GM21529 (cell line): ENCODE measurements at regions not wholly inside any gene's neighbourhood (a gene's known extent, or its start where the extent isn't known, plus 50 kb on each side); places are given as distances from the start of the nearest gene placed in this dataset.
"Not testable (repeated sequence)": the region's sequence is repeated elsewhere in the genome, so short reads cannot be mapped to it uniquely, and the experiment has no call there.

Experiments
- ATAC-seq: cut with Tn5 transposase; IDR thresholded peaks from one replicate; pipeline ENCODE4 v1.9.1; 2021; ENCODE audit not compliant: unreplicated experiment

DNA sequence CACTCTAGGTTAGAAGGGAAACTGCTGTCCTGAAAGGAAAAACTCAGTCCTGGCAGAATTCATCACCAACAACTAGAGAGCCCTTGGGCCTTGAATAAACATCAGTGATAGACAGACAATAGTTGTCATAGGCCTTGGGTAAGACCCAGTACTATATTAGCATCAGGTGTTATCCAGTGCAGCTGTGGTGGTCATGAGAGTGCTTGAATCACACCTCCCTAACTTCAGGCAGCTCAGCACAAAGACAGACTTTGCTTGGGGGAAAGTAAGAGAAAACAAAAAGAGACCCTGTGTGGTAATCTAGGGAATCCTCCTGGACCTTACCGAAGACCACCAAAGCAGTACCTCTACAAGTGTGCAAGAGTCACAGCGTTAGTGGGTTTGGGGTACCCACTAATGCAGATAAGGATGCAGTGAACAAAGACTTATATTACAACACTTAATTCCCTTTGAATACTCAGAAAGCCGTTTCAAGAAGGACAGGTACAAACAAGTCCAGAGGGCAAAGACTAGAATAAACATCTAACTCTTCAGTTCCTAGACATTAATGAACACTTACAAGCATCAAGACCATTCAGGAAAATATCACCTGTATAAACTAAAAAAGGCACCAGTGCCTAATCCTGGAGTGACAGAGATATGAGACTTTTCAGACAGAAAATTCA, 332.3 kb upstream of the EPHA3 start:
- no peak for ATAC-seq

DNA sequence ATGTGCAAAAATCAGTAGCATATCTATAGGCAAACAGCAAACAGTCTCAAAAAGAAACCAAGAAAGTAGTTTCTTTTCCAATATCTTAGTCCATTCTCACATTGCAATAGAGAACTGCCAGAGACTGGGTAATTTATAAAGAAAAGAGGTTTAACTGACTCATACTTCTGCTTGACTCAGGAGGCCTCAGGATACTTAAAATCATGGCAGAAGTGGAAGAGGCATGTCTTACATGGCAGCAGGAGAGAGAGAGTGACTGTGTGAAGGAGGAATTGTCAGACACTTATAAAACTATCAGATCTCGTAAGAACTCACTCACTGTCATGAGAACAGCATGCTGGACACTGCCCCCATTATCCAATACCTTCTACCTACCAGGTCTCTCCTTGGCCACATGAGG, 327.9 kb upstream of the EPHA3 start:
- ATAC-seq = no peak

DNA sequence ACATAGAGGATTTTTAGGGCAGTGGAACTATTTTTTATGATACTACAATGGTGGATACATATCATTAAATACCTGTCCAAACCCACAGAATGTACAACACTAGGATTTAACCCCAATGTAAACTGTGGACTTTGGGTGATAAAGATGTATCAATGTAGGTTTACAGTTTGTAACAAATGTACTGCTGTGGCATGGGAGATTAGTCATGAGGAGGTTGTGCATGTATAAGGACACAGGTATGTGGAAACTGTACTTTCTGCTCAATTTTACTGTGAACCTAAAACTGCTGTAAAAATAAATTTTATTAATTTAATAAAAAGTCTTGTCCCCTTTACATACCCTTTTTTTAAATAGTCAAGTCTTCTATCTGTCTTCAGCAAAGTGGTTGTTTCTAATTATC, 322.5 kb upstream of the EPHA3 start:
- ATAC-seq = no peak

DNA sequence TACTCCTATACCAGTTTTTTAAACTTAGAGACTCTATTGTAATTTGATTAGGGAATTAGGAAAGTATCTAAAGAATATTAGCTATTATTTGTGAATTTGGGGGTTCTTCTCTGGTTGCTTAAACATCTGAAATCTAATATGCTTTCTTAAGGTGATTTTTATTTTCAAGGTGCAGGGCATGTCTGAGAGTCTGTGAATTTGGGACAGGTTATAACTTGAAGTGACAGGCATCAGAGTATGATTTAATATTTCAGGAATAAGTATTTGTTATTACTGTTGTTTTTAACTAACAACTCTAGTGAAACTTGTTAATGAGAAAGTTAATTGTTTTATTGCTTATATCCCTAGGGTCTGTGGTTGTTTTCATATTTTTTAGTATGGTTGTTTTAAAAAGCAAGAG, 321.6 kb upstream of the EPHA3 start:
- ATAC-seq = no peak

DNA sequence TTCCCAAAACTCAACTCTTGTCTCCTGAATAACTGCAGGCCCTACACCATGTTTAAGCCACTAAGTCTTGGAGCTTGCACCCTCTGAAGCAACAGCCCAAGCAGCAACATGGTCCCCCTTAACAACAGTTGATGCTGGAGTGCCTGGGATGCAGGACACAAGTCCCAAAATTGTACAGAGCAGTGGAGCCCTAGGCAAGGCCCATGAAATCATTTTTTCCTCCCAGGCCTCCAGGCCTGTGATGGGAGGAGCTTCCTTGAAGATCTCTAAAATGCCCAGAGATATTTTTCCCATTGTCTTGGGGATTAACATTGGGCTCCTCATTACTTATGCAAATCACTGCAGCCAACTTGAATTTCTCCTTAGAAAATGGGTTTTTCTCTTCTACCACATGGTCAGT, 311.9 kb upstream of the EPHA3 start:
- ATAC-seq = no peak

DNA sequence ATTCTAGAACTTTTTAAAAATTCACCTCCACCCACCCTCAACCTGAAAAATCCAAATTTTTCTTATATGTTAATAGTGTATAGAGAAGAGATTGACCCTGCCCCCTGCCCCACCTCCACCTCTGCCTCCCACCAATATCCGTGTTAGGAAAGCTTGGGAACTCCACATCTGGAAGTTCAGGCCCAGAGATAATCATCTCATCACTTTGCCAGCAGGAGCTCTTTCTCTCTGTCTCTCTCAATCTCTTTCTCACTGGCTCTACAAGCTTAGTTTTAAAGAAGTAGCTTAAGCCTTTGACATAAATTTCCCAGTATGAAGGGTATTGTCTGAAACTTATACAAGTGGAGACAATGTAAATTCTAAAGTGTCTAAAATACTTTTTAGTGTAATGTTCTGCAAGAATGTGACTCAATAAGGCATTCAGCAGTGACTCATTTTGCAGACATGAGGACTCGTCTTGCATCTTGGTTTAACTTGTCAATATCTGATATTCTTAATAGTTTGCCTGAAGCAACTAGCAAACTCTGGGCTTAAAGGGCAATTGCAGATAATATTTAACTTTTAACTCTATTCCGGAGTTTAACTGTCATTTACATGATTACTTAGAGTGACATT, 299.8 kb upstream of the EPHA3 start:
- ATAC-seq = no peak

DNA sequence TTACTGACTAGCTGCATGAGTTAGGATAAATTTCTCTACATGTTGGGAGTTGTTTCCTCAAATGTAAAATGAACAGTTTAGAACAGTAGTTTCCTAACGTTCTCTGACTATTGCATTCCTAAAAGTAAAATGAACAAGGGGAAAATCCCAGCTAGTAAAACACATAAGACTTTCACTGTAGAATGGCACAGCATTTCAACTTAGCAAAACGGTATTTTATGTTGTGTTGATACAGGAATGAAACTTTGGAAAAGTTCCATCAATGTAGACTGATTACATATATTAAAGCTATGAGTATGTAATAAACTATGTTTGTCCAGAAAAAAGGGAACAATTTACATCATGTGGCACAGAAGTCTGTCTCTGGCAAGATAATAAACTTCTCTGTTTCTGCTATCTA, 297.4 kb upstream of the EPHA3 start:
- no peak for ATAC-seq

DNA sequence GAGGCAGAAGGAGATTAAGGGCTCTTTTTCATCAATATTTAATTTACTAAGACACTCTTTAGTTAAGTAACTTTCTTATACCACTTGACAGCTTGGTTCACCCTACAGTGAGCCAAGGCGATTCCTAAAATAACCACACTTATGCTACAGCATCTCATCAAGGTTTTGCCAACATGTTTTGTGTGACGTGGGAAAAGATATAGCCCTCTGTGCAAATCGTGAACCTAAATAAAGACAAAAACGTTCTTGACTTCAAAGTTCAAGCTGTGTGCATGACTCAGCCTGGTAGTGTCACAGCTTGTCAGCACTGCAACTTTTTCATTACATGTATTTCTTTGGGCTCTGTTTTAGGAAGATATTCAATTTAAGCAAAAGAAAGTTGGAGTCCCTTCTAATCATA, 297.0 kb upstream of the EPHA3 start:
- no peak for ATAC-seq

DNA sequence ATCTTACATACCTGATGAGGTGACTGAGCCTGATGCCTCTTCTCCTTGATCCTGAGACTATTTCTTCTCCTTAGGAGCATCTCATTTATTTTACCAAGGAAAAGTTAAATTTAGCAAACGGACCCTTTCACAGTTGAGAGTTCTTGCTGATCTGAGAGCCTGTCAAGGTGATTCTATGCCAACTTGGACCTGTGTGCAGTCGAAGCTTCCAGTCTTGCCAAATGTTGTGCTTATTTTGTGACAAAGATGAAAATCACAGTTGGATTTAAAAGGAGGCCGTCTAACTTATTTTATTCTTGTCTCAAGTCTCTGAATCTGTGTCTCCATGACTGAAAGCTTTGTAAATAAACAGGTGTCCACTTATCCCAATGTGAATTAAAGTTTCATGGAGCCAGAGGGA, 296.3 kb upstream of the EPHA3 start:
- ATAC-seq = no peak

DNA sequence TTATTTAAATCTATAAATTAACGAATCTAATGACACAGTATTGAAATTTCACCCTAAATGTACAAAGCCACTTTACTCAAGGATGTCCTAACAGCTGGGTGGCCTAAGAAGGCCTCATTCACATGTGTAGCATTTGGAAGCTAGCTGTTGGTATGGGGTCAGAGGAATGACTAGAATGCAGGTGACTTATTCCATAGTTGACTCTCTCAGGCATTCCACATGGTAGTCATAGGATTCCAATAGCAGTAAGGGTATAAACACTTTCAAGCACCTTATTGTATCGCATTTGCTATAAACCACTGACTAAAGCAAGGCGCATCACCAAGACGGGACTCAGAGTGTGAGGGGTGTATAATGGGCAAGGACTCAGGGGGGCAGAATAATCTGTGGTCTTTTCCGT, 294.8 kb upstream of the EPHA3 start:
- ATAC-seq = no peak

DNA sequence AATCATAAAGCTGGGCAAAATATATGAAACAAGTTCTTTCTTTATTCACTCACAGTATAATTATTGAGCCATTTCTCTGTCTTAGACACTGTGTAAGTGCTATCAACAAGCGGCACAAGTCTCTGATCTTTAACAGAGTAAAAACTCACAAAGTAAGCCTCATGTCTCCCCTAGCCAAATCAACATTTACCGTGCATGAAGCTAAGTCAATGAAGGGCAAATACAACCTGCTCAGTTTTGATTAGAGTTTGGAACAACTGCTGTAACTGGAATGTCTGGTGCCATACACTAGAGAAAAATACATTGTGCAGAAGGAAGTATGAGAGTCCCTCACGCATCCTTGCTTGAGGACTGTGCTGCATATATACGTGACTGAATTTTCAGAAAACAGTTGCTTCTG, 291.0 kb upstream of the EPHA3 start:
- ATAC-seq = no peak

DNA sequence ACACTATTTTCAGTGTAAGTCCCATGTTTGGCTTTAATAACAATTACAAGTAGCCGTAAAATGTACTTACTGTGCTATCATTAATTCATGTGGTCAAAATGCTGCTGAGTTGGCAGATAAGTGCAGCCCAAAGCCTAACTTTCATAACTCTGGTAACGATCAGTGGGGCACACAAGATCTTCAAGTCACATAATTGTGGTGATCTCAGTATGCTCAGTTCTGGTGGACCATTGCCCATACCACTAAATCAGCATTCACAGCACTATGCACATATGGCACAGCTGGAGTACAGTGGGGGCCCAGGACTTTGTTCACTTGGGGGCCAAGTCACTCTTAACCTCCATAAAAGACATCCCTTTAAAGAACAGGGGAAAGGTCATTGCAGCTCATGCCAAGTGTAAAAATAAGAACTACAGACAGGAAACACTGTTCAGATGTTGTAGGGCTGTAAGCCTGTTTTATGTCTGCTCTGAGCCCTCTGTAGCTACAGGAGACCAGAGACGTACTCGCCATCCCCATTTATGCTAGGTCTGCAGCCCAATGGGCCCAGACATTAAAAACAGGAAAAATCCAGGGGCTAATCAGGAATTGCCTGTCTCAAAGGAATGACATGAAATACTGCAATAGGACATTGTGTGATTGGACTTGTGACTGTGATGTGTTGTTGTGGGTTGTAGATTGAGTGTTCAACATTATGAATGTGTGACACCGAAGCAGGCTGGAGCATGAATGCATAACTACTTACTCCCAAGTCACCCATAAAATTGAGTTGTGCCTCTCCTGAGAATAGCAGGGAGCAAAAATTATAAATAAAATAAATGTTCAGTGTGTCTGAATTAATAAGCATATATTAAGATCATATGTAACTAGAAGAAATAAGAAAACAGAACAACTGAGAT, 282.5 kb upstream of the EPHA3 start:
- ATAC-seq = no peak

DNA sequence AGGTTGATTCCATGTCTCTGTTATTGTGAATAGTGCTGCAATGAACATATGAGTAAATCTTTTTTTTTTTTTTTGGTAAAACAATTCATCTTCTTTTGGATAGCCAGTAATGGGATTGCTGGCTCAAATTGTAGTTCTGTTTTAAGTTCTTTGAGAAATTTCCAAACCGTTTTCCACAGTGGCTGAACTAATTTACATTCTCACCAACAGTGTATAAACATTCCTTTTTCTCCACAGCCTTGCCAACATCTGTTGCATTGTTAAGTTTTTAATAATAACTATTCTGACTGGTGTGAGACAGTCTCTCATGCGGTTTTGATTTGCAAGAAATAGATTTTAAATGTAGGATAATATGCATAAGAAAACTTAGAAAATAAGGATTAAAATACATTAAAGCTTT, 279.0 kb upstream of the EPHA3 start:
- no peak for ATAC-seq

DNA sequence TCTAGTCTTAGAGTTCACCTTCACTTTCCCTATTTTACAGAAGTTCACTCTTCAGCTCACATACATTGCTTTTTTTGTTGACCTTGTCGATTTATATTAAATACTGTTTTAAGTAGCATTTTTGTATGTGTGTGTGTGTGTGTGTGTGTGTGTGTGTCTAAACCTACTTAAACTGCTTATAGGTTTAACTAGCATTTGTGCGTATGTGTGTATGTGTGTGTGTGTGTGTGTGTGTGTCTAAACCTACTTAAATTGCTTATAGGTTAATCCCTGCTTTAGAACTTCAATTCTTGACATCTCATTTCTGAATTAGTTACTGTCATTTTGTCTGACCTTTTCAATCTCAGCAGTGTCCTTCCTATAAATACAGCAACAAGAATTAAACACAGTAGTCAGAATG, 254.8 kb upstream of the EPHA3 start:
- ATAC-seq = no peak

DNA sequence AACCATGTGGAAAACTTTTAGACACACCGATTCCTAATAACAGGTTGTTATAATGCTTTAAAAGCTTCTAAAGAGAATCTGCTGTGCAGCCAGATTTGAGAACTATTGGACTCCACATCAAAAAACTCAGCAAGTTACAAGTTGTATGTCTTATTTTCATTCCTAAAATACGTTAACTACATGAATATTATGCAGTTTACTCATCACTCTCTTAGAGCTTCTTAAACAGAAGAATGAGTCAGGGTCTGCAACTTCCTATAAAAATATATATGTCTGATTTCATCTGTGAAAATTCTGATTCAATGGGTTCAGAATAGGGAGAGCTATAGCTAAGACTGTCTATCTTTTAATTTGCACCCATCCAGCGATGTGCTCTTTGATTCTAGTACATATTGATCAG, 244.2 kb upstream of the EPHA3 start:
- ATAC-seq = no peak

DNA sequence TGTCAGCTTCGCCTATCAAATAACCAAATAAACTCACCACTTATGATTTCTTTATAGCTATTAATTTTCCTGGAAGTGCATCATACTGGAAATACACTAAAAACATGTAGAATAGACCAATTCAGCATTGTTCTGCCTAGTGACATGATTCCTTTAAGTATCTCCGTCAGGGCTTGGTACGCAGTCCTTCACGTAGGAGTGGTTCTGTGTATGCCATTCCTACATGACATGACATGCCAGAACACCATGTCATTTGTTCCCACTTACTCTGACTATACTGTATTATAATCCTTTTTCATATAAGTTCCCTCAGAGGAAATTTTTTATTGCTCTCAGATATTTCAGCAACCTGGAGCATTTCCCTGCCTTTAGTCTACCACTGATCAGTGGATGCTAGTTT, 230.7 kb upstream of the EPHA3 start:
- no peak for ATAC-seq

DNA sequence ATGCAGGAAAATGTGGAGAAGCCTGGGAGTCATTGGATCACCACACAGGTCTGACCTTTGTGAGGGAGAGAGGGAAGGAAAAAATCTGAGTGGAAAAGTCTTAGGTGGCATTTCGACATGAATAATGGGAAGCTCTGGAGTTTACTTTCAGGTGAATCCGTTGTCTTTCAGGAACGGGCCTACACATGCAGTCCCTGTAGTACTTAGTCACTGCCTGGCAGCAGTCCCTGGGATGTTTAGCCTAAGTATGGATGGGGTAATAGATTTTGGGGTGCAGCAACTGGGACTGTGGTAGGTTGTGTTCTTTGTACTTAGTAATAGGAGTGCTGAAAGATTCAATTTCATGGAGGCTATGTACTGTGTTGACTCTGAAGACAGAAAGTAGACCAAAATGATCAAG, 227.5 kb upstream of the EPHA3 start:
- ATAC-seq = no peak

DNA sequence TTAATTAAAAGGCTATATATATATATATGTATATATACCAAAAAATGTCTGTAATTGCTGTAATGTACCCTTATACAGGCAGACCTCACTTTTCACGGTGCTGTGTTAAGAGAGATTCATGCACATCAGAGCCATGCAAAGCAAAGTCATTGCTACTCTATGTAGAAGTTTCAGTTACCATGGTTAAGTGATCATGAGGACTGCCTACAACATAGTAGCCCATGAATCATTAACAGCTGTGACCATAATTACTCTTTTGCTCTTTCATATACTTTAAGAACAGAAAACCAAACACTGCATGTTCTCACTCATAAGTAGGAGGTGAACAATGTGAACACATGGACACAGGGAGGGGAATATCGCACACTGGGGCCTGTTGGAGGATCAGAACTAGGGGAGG, 225.3 kb upstream of the EPHA3 start:
- peak; percentile 94 for ATAC-seq

DNA sequence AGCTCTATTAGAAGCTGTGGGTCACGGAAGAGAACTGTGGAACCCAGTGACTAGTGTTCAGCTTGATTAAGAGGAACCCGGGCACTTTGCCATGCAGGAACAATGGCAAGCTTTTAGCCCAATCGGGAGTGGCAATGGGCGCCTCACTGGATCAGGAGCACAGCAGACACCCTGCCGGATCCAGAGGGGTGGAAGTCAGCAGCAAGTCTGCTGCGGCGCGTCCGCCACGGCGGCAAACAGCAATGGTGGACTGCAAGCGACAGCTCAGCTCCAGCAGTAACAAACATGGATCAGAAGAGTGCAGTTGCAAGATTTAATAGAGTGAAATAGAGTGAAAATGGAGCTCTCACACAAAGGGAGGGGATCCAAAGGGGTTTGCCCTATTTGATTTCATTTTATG, 220.8 kb upstream of the EPHA3 start:
- ATAC-seq = not testable (repeated sequence)

DNA sequence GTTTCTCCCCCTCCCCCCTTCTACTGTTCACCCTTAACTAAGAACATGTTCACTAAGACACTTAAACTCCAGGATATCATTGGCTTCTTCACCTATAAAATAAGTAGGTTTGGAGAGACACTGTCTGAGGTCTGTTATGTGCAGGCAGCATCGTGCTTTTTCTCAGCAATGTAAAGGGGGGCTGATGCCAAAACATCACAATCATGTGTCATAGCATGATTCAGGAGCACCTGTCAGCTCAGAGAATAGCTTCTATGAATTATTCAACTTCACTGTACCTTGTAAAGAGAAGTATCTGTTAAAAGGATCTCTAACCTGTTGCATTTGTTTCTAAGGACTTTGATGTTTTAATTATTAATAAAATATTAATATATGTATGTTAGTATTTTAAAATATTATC, 211.4 kb upstream of the EPHA3 start:
- ATAC-seq = no peak

DNA sequence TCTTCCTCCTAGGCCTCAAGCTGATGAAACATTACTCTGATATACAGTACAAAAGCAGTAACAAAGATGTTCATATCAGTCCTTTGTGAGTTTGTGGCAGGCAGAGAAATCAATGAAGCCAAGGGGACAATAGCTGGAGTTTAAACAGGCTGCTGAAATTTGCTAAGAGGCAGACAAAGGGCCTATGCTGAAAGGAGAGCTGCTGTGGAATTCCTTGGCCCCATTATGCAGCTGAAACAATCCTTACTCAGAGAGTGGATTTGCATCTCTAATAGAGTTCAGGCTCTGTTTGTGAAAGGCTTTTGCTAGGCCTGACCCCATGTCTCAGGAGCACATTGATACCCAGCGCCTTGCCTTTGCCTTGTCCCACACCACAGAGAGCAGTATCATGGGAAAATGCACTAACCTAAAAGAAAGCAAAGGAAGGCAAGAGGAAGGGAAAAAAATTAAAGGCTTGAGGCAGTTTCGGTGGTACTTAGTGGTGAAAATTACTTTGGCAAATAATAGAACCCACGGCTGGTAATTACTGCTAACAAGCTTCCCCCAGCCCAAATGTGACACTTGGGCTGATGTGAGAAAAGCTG, 195.0 kb upstream of the EPHA3 start:
- ATAC-seq = no peak

DNA sequence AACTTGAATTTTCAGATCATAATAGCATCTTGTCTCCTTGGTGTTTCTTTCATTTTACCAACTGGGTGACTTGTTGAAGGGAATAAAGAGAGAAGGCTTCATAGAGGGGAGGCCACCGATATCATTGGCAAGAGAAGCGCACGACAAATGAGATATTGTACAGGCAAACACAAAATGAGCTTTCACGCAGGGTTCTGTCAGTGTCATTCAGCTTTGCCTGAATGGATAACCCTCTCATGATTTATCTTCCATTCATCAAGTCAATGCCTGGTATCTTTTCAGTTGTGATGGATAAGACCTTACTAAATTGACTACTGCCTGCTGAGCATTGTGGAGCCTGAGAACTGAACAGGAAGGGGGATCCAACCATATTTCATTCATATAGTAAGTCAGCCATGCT, 188.6 kb upstream of the EPHA3 start:
- ATAC-seq = no peak
